HEK293 (cell line): ENCODE measurements at regions not wholly inside any gene's neighbourhood (a gene's known extent, or its start where the extent isn't known, plus 50 kb on each side); places are given as distances from the start of the nearest gene placed in this dataset.

Experiments
- CTCF ChIA-PET: fragments of 350-600 bp; formaldehyde crosslinking; extraction: SDS; loops from one replicate; lab custom pipeline; 2021; ENCODE audit warnings: antibody characterized with exemption; lab: Yijun Ruan, JAX
- POLR2A ChIA-PET: fragments of 300-600 bp; formaldehyde crosslinking; extraction: SDS; loops from one replicate; lab custom pipeline; 2020; ENCODE audit warnings: antibody characterized with exemption, inconsistent platforms; lab: Yijun Ruan, JAX
- H3K27ac ChIP-seq: fragments of 200-500 bp; sonication (Bioruptor generic); 2 replicates; pipeline ENCODE4 v1.5.1; 2014; ENCODE audit warnings: low read depth, low read length, control low read depth, inconsistent platforms; ENCODE audit errors: extremely low read depth
- H3K36me3 ChIP-seq, 2 experiments: fragments of 200-500 bp in 1 of 2; sonication (Bioruptor generic) in 1 of 2; 1 replicate in 1 of 2; 2 replicates in 1 of 2; pipeline ENCODE4 v1.5.1; 2014 to 2017; ENCODE audit warnings: inconsistent platforms in 2 of 2, low read length in 2 of 2; ENCODE audit not compliant: control insufficient read depth in 2 of 2, insufficient read depth in 1 of 2
- H3K4me1 ChIP-seq: fragments of 200-500 bp; sonication (Bioruptor generic); 2 replicates; pipeline ENCODE4 v1.5.1; 2014; ENCODE audit warnings: mild to moderate bottlenecking, low read length, inconsistent platforms; ENCODE audit not compliant: control insufficient read depth, insufficient read depth
- H3K4me3 ChIP-seq: 2 replicates; pipeline ENCODE4 v1.5.1; 2011; ENCODE audit warnings: low read depth, mild to moderate bottlenecking, control low read depth, low read length, moderate library complexity
- H3K9me3 ChIP-seq: fragments of 200-500 bp; sonication (Bioruptor generic); 2 replicates; pipeline ENCODE4 v1.5.1; 2014; ENCODE audit warnings: low read depth, low read length, inconsistent platforms; ENCODE audit not compliant: control insufficient read depth, insufficient read depth
- ELK4 ChIP-seq: IDR thresholded peaks from 2 replicates; pipeline ENCODE4 v1.6.1; 2011; ENCODE audit warnings: mild to moderate bottlenecking, low read depth, low read length, borderline replicate concordance
- KLF16 ChIP-seq: fragments of 450-650 bp; formaldehyde crosslinking; IDR thresholded peaks from 2 replicates; pipeline ENCODE4 v1.5.1; 2017; ENCODE audit warnings: missing biosample characterization, missing genetic modification characterization
- KLF17 ChIP-seq: fragments of 450-650 bp; formaldehyde crosslinking; IDR thresholded peaks from 2 replicates; pipeline ENCODE4 v1.5.1; 2016; ENCODE audit warnings: missing biosample characterization, missing genetic modification characterization
- MZF1 ChIP-seq: fragments of 450-650 bp; formaldehyde crosslinking; IDR thresholded peaks from 2 replicates; pipeline ENCODE4 v1.5.1; 2017; ENCODE audit warnings: missing biosample characterization, missing genetic modification characterization, borderline replicate concordance
- OVOL3 ChIP-seq: fragments of 450-650 bp; formaldehyde crosslinking; IDR thresholded peaks from 2 replicates; pipeline ENCODE4 v1.5.1; 2016; ENCODE audit warnings: missing biosample characterization, missing genetic modification characterization
- PRDM1 ChIP-seq: fragments of 450-650 bp; formaldehyde crosslinking; IDR thresholded peaks from 2 replicates; pipeline ENCODE4; 2016; ENCODE audit warnings: missing biosample characterization, missing genetic modification characterization
- SCRT1 ChIP-seq: fragments of 450-650 bp; formaldehyde crosslinking; IDR thresholded peaks from 2 replicates; pipeline ENCODE4 v1.5.1; 2016; ENCODE audit warnings: missing biosample characterization, missing genetic modification characterization, borderline replicate concordance
- SP2 ChIP-seq: fragments of 450-650 bp; formaldehyde crosslinking; IDR thresholded peaks from 2 replicates; pipeline ENCODE4 v1.5.1; 2016; ENCODE audit warnings: missing biosample characterization, missing genetic modification characterization
- ZBTB17 ChIP-seq: fragments of 450-650 bp; formaldehyde crosslinking; IDR thresholded peaks from 2 replicates; pipeline ENCODE4 v1.5.1; 2016; ENCODE audit warnings: missing biosample characterization, missing genetic modification characterization
- ZEB2 ChIP-seq: fragments of 450-650 bp; formaldehyde crosslinking; IDR thresholded peaks from 2 replicates; pipeline ENCODE4 v1.5.1; 2016; ENCODE audit warnings: missing biosample characterization, missing genetic modification characterization
- ZNF132 ChIP-seq: fragments of 450-650 bp; formaldehyde crosslinking; IDR thresholded peaks from 2 replicates; pipeline ENCODE4 v1.5.1; 2017; ENCODE audit warnings: missing biosample characterization, missing genetic modification characterization, borderline replicate concordance
- ZNF138 ChIP-seq: fragments of 450-650 bp; formaldehyde crosslinking; IDR thresholded peaks from 2 replicates; pipeline ENCODE4 v1.5.1; 2016; ENCODE audit warnings: missing biosample characterization, missing genetic modification characterization, borderline replicate concordance
- ZNF202 ChIP-seq: fragments of 450-650 bp; formaldehyde crosslinking; IDR thresholded peaks from 2 replicates; pipeline ENCODE4 v1.5.1; 2016; ENCODE audit warnings: missing biosample characterization, missing genetic modification characterization, borderline replicate concordance
- ZNF37A ChIP-seq: fragments of 450-650 bp; IDR thresholded peaks from 2 replicates; pipeline ENCODE4 v1.5.1; 2018; ENCODE audit warnings: missing biosample characterization, missing genetic modification characterization
- ZNF433 ChIP-seq: fragments of 450-650 bp; formaldehyde crosslinking; IDR thresholded peaks from 2 replicates; pipeline ENCODE4 v1.5.1; 2016; ENCODE audit warnings: missing biosample characterization, missing genetic modification characterization, low read depth
- ZNF501 ChIP-seq: fragments of 450-650 bp; formaldehyde crosslinking; IDR thresholded peaks from 2 replicates; pipeline ENCODE4 v1.5.1; 2016; ENCODE audit warnings: missing biosample characterization, missing genetic modification characterization
- ZNF514 ChIP-seq: fragments of 450-650 bp; formaldehyde crosslinking; IDR thresholded peaks from 2 replicates; pipeline ENCODE4 v1.5.1; 2016; ENCODE audit warnings: missing biosample characterization, missing genetic modification characterization
- ZNF623 ChIP-seq: fragments of 450-650 bp; formaldehyde crosslinking; IDR thresholded peaks from 2 replicates; pipeline ENCODE4 v1.5.1; 2016; ENCODE audit warnings: missing biosample characterization, missing genetic modification characterization
- ZNF692 ChIP-seq: fragments of 450-650 bp; formaldehyde crosslinking; IDR thresholded peaks from 2 replicates; pipeline ENCODE4 v1.5.1; 2016; ENCODE audit warnings: missing biosample characterization, missing genetic modification characterization
- ZNF837 ChIP-seq: fragments of 450-650 bp; formaldehyde crosslinking; IDR thresholded peaks from 2 replicates; pipeline ENCODE4 v1.5.1; 2016; ENCODE audit warnings: missing biosample characterization, missing genetic modification characterization
- TF ChIP-seq, protein P1 (sequence below): fragments of 450-650 bp; formaldehyde crosslinking; conservative IDR thresholded peaks from 2 replicates; pipeline ENCODE4 v1.5.1; 2016; ENCODE audit warnings: low read depth, missing biosample characterization, missing genetic modification characterization
- TF ChIP-seq, protein P2 (sequence below): fragments of 450-650 bp; formaldehyde crosslinking; IDR thresholded peaks from 2 replicates; pipeline ENCODE4 v1.5.1; 2017; ENCODE audit warnings: missing biosample characterization, missing genetic modification characterization

- POLR2A ChIA-PET, result no interaction called here
- H3K4me1 ChIP-seq, result no peaks in the 10 kb centered on the region
- TF ChIP-seq ZNF138 (tag by site-specific recombination) (no peak), OVOL3 (tag by site-specific recombination) (no peak), SCRT1 (tag by site-specific recombination) (no peak), ZNF132 (tag by site-specific recombination) (no peak)
- TF ChIP-seq, all 188 proteins: peak for 0
- Histone ChIP-seq H3K4me3 (no peak overlapping the region), H3K27ac (no peak overlapping the region), H3K36me3 (no peaks in the 10 kb centered on the region), H3K9me3 (no peaks in the 10 kb centered on the region)
- CTCF ChIA-PET, result no interaction called here
These were observed 828.3 kb upstream of the PIK3C3 start for GRCh38 chr18:41126541-41127235.

- CTCF ChIA-PET, result no interaction called here
- no peak for TF ChIP-seq ZNF202 (tag by site-specific recombination)
- no peak for TF ChIP-seq ZNF837 (tag by site-specific recombination)
- TF ChIP-seq ZEB2 (tag by site-specific recombination), result no peak
- TF ChIP-seq KLF17, result no peak
- TF ChIP-seq, protein P1, sequence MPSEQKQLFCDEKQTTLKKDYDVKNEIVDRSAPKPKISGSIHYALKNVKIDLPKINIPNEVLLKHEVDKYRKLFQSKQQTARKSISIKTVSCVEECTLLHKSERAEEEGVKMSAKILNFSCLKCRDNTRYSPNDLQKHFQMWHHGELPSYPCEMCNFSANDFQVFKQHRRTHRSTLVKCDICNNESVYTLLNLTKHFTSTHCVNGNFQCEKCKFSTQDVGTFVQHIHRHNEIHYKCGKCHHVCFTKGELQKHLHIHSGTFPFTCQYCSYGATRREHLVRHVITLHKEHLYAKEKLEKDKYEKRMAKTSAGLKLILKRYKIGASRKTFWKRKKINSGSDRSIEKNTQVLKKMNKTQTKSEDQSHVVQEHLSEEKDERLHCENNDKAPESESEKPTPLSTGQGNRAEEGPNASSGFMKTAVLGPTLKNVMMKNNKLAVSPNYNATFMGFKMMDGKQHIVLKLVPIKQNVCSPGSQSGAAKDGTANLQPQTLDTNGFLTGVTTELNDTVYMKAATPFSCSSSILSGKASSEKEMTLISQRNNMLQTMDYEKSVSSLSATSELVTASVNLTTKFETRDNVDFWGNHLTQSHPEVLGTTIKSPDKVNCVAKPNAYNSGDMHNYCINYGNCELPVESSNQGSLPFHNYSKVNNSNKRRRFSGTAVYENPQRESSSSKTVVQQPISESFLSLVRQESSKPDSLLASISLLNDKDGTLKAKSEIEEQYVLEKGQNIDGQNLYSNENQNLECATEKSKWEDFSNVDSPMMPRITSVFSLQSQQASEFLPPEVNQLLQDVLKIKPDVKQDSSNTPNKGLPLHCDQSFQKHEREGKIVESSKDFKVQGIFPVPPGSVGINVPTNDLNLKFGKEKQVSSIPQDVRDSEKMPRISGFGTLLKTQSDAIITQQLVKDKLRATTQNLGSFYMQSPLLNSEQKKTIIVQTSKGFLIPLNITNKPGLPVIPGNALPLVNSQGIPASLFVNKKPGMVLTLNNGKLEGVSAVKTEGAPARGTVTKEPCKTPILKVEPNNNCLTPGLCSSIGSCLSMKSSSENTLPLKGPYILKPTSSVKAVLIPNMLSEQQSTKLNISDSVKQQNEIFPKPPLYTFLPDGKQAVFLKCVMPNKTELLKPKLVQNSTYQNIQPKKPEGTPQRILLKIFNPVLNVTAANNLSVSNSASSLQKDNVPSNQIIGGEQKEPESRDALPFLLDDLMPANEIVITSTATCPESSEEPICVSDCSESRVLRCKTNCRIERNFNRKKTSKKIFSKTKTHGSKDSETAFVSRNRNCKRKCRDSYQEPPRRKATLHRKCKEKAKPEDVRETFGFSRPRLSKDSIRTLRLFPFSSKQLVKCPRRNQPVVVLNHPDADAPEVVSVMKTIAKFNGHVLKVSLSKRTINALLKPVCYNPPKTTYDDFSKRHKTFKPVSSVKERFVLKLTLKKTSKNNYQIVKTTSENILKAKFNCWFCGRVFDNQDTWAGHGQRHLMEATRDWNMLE (tag by site-specific recombination), result no peak
- TF ChIP-seq ELK4, result no peak
- TF ChIP-seq ZNF623 (tag by site-specific recombination), result no peak
- no peak for TF ChIP-seq ZNF433 (tag by site-specific recombination)
- TF ChIP-seq, protein P2, sequence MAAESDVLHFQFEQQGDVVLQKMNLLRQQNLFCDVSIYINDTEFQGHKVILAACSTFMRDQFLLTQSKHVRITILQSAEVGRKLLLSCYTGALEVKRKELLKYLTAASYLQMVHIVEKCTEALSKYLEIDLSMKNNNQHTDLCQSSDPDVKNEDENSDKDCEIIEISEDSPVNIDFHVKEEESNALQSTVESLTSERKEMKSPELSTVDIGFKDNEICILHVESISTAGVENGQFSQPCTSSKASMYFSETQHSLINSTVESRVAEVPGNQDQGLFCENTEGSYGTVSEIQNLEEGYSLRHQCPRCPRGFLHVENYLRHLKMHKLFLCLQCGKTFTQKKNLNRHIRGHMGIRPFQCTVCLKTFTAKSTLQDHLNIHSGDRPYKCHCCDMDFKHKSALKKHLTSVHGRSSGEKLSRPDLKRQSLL (tag by site-specific recombination), result no peak
- no peak for TF ChIP-seq KLF16
- no peak for TF ChIP-seq ZNF692 (tag by site-specific recombination)
- no peak for TF ChIP-seq ZNF37A (tag by site-specific recombination)
- TF ChIP-seq ZNF514 (tag by site-specific recombination), result no peak
- TF ChIP-seq PRDM1 (tag by site-specific recombination), result no peak
- no peak for TF ChIP-seq ZNF501 (tag by site-specific recombination)
- TF ChIP-seq SP2 (tag by site-specific recombination), result no peak
- no peak for TF ChIP-seq ZBTB17 (tag by site-specific recombination)
- TF ChIP-seq MZF1 (tag by site-specific recombination), result no peak
These were observed 833.8 kb upstream of the PIK3C3 start for GRCh38 chr18:41121116-41121826.

More at GRCh38 chr18:41121116-41121826, 833.8 kb upstream of the PIK3C3 start:
- H3K4me1 ChIP-seq, result no peaks in the 10 kb centered on the region
- H3K4me3 ChIP-seq, result no peak overlapping the region
- POLR2A ChIA-PET, result no interaction called here
- no peaks in the 10 kb centered on the region for H3K36me3 ChIP-seq
- H3K27ac ChIP-seq, result no peak overlapping the region
- H3K9me3 ChIP-seq, result no peaks in the 10 kb centered on the region
